ENCODE measurements at regions not wholly inside any gene's neighbourhood (a gene's known extent, or its start where the extent isn't known, plus 50 kb on each side); places are given as distances from the start of the nearest gene placed in this dataset.

- TF ChIP-seq CEBPB (IDR thresholded peaks at IDR 0.05; ENCODE audit: low read depth, low read length) (no peak), EZH2 (IDR thresholded peaks at IDR 0.05; ENCODE audit: low read depth, low read length, severe bottlenecking) (no peak)
Observed at GRCh38 chr12:84793558-84794367, 118.8 kb downstream of the SLC6A15 start (continued).

Measured in H1 (cell line).